NCI-H1436 treated with DMSO at 0.1 percent for 48 hours (cell line): ENCODE measurements at regions not wholly inside any gene's neighbourhood (a gene's known extent, or its start where the extent isn't known, plus 50 kb on each side); places are given as distances from the start of the nearest gene placed in this dataset.

Experiments
- DNase-seq: peaks from one replicate; lab custom pipeline; 2025; lab: John Stamatoyannopoulos, UW

GRCh38 chr3:24641628-24642027 lies 147.0 kb upstream of the THRB start:
- no peak for DNase-seq

DNA sequence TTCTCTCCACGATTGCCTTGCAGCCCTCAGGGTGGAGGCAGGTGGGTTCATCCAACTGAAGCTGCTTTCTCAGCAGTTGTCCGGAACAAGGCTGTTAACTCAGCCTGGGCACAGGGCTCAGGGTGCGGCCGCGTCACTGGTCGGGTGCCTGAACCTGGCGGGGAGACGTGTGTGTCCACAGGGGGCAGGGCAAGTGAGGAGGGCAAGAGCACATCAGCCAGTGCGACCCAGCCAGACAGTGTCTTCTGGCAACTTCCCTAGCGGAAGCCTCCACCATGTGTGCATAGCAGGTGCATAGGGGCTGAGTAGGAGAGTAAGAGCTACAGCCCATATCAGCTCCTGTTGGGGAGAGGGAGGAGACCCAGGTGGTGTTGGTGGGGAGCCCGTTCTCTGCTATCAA lies 150.4 kb upstream of the THRB start:
- DNase-seq = no peak

DNA sequence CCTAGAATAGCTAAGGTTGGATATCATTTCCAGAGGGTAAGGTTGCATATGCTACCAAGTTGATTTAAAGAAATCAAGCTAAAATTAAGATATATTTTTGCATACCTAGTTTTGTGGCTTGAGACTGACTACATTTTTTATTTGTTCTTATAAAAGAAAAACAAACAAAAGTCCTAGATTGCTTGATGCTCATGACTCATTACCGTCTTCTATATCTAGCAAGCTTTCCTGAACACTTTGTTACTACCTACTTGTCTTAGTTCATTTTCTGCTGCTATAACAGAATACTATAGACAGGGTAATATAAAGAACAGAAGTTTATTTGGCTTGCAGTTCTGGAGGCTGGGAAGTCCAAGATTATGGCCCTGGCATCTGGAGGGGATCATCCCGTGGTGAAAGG lies 152.1 kb upstream of the THRB start:
- DNase-seq = no peak

- DNase-seq = no peak
These were observed 153.4 kb upstream of the THRB start for GRCh38 chr3:24648063-24648462.

- DNase-seq = no peak
These were observed 156.2 kb upstream of the THRB start for GRCh38 chr3:24650839-24651238.

DNA sequence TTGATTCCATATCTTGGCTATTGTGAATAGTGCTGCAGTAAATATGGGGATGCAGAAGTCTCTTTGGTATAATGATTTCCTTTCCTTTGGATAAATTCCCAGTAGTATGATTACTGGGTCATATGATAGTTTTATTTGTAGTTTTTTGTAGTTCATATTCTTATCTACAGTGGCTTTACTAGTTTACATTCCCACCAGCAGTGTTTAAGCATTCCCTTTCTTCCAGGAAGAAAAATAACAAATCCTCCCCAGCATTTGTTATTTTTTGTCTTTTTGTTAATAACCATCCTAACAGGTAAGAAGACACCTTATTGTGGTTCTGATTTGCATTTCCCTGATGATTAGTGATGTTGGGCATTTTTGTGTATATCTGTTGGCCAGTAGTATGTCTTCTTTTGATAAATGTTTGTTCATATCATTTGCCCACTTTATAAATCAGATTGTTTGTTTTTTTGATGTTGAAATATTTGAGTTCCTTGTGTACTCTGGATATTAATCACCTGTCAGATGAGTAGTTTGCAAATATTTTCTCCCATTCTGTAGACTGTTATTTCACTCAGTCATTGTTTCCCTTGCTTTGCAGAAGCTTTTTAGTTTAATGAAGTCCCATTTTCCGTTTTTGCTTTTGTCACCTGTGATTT lies 163.3 kb upstream of the THRB start:
- no peak for DNase-seq

- DNase-seq = no peak
These were observed 166.5 kb upstream of the THRB start for GRCh38 chr3:24661175-24661584.

GRCh38 chr3:24662449-24663345 lies 168.0 kb upstream of the THRB start:
- no peak for DNase-seq

GRCh38 chr3:24663406-24663805 lies 168.8 kb upstream of the THRB start:
- no peak for DNase-seq

GRCh38 chr3:24668039-24668438 lies 173.4 kb upstream of the THRB start:
- DNase-seq = no peak

DNA sequence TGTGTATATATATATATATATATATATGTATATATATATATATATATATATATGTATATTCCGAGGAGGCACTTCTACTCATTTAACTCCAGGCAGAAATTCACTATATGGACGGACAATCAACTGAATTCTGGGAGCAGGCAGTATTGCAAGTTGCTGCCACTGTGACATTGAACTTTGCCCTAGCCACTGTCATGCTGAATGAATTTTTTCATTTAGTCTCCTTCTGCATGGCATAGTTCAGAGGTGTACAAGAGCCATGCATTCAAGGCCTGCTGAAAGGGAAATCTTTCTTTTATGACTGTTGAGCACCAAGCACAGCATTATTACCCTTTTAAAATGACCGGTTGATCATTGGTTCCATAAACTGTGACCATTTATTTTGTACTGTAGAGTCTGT lies 176.2 kb upstream of the THRB start:
- no peak for DNase-seq

- no peak for DNase-seq
These were observed 178.9 kb upstream of the THRB start for GRCh38 chr3:24673596-24673995.

DNA sequence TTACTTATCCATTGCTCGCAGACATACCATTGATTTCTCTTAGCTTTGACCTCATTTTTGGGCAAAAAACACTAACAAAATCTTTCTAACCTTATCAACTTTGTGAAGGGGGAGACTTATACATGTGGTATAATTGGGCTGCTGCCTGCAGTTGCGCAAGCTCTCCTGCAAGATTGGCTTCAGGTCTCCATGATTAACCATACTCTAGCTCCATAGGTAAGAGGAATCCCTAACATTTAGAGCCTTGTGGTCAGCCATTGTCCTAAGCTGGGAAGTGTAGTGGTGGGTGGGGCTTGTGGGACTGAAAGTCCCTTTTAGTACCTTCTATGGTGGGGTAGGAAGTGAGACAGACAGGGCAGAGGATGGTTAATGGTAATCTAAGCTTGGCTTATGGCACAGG lies 179.6 kb upstream of the THRB start:
- no peak for DNase-seq

DNA sequence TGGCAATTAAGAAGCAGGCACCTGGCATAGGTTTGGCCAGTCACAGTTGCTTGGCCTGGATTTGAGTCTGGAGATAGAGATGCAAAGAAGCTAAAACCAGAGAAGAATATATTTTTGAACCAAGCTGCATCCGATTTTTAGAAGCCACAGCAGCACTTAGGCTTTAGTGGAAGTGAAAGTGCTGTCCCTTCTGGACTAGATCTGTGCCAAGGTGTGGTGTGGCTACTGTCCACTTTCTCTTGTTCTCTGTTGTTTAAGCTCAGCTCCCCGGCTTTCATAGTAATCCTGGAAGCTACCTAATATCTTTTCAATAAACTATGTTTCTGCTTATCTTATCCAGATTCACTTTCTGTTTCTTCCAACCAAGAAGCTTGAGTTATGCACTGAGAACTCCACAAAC lies 183.4 kb upstream of the THRB start:
- no peak for DNase-seq

- DNase-seq = no peak
These were observed 183.8 kb upstream of the THRB start for GRCh38 chr3:24678421-24678865.

DNA sequence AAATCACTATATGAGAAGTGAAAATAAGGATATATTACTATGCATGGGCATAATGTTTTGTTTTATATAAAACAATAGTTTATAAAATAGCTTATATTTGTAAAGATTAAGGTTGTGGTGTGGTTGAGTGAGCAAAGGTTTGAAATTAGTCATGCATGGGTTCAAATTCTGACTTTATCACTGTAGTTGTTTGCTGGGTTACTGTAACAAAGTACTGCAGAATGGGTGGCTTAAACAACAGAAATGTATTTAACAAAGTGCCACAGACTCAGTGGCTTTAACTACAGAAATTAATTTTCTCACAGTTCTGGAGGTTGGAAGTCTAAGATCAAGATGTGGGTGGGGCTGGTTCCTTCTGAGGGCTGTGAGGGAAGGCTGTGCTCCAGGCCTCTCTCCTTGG lies 184.8 kb upstream of the THRB start:
- DNase-seq = no peak

DNA sequence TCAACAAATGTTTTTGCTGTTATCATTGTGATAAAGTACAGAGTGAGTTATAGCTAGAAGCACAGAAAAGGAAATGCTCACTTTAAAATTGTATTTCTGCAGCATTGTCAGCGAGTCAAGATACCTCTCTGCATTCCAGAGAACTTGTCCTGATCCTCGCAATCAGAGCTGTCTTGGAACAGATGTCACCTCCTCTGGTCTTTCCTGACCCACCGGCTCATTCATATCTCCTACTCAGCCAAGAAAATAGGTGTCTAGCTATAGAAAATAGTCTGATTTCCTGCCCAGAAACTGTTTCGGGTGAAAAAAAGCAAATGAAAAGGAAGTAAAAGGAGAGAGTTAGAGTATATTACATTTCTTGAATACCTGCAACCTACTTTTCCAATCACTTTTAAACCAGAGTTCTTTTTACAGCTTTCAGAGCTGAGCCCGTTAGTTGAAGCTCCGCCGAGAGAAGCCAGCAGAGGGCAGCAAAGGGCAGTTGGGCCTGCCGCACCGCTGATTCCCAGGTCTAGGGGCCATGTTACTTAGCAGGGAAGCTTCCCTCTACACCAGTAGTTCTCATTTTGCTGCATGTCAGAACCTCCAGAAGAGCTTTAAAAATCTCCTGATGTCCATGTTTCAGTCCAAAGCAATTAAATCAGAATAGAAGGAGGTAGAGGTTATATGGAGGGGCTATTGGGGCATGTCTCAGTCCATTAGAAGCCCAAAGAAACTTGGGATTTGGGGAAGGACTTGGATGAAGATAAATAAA lies 185.7 kb upstream of the THRB start:
- no peak for DNase-seq

DNA sequence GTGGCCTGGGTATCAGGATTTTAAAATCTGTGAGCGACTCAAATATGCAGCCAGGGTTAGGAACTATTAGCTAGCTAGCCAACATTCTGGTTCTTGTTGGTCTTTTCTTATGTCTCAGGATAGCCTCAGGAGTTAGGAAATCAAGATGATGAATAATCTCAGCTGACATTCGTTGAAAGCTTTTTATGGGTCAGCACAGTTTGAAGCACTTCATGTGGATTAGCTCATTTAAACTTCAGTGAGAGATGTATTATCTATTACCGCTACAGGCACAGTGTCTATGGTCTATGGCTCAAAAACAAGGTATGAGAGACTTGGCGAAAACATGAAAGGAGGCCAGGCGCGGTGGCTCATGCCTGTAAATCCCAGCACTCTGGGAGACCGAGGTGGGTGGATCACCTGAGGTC lies 187.5 kb upstream of the THRB start:
- no peak for DNase-seq

DNA sequence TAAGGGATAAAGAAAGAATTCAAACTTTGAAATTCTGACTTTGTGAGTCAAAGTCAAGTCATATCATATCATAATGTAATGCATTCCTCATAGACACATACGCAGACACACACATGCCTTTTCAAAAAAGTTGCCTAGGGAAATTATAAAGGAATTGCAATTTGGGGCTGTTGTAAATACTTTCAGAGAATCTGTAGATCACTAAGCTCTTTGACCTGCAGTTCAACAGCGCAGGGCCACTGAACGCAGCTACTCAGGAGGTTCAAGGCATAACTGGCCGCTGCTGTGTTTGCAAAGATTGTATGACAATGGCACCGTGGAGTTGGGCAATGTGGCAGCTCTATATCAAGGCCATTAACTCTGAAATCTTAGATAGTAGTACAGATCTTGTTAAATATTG lies 188.4 kb upstream of the THRB start:
- DNase-seq = no peak

- no peak for DNase-seq
These were observed 189.2 kb upstream of the THRB start for GRCh38 chr3:24683633-24684384.

GRCh38 chr3:24684506-24685023 lies 189.9 kb upstream of the THRB start:
- DNase-seq = no peak

DNA sequence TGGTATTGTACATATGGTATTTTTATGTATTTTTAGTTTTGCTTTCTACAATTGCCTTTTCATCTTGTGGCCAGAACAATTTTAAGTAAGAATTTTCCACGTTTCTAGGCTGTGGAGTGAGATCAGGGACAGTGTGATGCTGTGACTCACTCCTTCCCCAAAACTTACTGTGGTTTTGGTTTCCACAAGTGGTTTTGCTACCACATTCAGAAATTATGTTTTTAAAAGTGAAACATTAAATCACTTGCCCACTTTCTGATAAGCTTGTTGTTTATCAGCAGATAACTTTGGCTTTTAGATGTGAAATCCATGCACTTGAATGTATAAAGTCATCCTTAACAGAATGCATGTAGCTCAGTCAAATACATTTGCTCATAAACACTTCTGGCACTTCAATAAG lies 192.2 kb upstream of the THRB start:
- no peak for DNase-seq
